ENCODE measurements at regions not wholly inside any gene's neighbourhood (a gene's known extent, or its start where the extent isn't known, plus 50 kb on each side); places are given as distances from the start of the nearest gene placed in this dataset.
A peak's percentile ranks its signal among the peaks of the same experiment; 100 is the strongest.
"Not testable (repeated sequence)": the region's sequence is repeated elsewhere in the genome, so short reads cannot be mapped to it uniquely, and the experiment has no call there.

GRCh38 chr9:66771504-66771903 is 129.0 kb upstream of the ZNF658 start:
- not testable (repeated sequence) for H3K9me3 ChIP-seq (replicated peaks; ENCODE audit: control insufficient read depth, low read depth, low read length); H3K4me3 ChIP-seq (ENCODE audit: low read length); DNase-seq; H3K36me3 ChIP-seq (ENCODE audit: control insufficient read depth, insufficient read depth, low read length); H3K27ac ChIP-seq (ENCODE audit: low read length); H3K4me1 ChIP-seq (ENCODE audit: control insufficient read depth, insufficient read depth, low read length); H3K27me3 ChIP-seq (ENCODE audit: control insufficient read depth, insufficient read depth, low read length)
- no CpG with 5 or more reads among the region's 2 CpGs for WGBS (ENCODE audit: insufficient coverage)

DNA sequence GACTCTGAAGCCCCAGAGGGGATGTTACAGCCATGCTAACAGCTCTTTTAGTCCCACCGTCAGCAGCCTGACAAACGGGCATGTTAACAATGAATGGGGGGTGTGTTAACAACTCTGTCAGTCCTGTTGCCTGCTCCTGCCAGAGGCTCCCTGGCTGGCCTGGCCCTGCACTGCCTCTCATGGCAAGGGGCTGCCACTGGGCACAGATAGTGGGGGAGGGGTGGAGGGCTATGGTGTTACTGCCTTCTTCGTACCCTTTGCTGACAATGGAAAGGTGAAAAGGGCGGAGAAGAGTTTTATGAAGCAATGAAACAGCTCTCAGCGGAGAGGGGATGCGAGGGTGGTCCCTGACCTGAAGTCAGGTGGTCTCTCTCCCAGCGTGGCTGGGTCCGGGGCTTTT is 125.9 kb upstream of the ZNF658 start:
- 92% methylated on average over 4 of the region's 8 CpGs for WGBS (ENCODE audit: insufficient coverage)
- not testable (repeated sequence) for DNase-seq; H3K27ac ChIP-seq (ENCODE audit: low read length); H3K27me3 ChIP-seq (ENCODE audit: control insufficient read depth, insufficient read depth, low read length); H3K9me3 ChIP-seq (replicated peaks; ENCODE audit: control insufficient read depth, low read depth, low read length); H3K4me1 ChIP-seq (ENCODE audit: control insufficient read depth, insufficient read depth, low read length); H3K36me3 ChIP-seq (ENCODE audit: control insufficient read depth, insufficient read depth, low read length); H3K4me3 ChIP-seq (ENCODE audit: low read length)

- H3K27me3 ChIP-seq (ENCODE audit: control insufficient read depth, insufficient read depth, low read length); H3K4me3 ChIP-seq (ENCODE audit: low read length); DNase-seq; H3K36me3 ChIP-seq (ENCODE audit: control insufficient read depth, insufficient read depth, low read length); H3K4me1 ChIP-seq (ENCODE audit: control insufficient read depth, insufficient read depth, low read length); H3K9me3 ChIP-seq (replicated peaks; ENCODE audit: control insufficient read depth, low read depth, low read length); H3K27ac ChIP-seq (ENCODE audit: low read length): not testable (repeated sequence)
- WGBS (ENCODE audit: insufficient coverage) = no CpG with 5 or more reads among the region's 7 CpGs
Measured at GRCh38 chr9:66779944-66780661, 120.4 kb upstream of the ZNF658 start.

GRCh38 chr9:66781240-66781639 is 119.3 kb upstream of the ZNF658 start:
- no CpG with 5 or more reads among the region's 1 CpG for WGBS (ENCODE audit: insufficient coverage)
- H3K4me1 ChIP-seq (ENCODE audit: control insufficient read depth, insufficient read depth, low read length); H3K27me3 ChIP-seq (ENCODE audit: control insufficient read depth, insufficient read depth, low read length); DNase-seq; H3K4me3 ChIP-seq (ENCODE audit: low read length); H3K36me3 ChIP-seq (ENCODE audit: control insufficient read depth, insufficient read depth, low read length); H3K27ac ChIP-seq (ENCODE audit: low read length); H3K9me3 ChIP-seq (replicated peaks; ENCODE audit: control insufficient read depth, low read depth, low read length): not testable (repeated sequence)

GRCh38 chr9:66782010-66782409 is 118.5 kb upstream of the ZNF658 start:
- not testable (repeated sequence) for H3K4me3 ChIP-seq (ENCODE audit: low read length); H3K27me3 ChIP-seq (ENCODE audit: control insufficient read depth, insufficient read depth, low read length); H3K4me1 ChIP-seq (ENCODE audit: control insufficient read depth, insufficient read depth, low read length); H3K27ac ChIP-seq (ENCODE audit: low read length); H3K36me3 ChIP-seq (ENCODE audit: control insufficient read depth, insufficient read depth, low read length); H3K9me3 ChIP-seq (replicated peaks; ENCODE audit: control insufficient read depth, low read depth, low read length); DNase-seq
- WGBS (ENCODE audit: insufficient coverage) = no CpG with 5 or more reads among the region's 6 CpGs

DNA sequence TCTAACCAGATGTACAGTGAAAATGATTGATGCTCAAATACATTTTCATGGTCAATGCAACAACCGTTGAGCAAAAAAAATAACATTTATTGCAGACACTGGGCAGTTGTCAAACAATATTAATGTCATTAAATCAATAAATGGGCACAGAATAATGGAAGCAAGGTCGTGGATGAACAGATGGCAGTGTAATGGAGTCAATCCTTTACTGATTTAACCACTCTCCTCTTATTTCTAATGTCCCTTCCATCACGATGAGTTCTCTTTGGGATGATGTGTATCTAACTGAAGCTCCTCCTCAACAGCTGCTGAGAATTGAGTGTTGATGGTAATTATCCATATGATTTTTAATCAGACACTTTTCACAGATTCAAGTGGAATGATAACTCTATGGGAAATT is 114.9 kb upstream of the ZNF658 start:
- no CpG with 5 or more reads among the region's 3 CpGs for WGBS (ENCODE audit: insufficient coverage)
- H3K36me3 ChIP-seq (ENCODE audit: control insufficient read depth, insufficient read depth, low read length); H3K27ac ChIP-seq (ENCODE audit: low read length); H3K4me1 ChIP-seq (ENCODE audit: control insufficient read depth, insufficient read depth, low read length); H3K9me3 ChIP-seq (replicated peaks; ENCODE audit: control insufficient read depth, low read depth, low read length); DNase-seq; H3K27me3 ChIP-seq (ENCODE audit: control insufficient read depth, insufficient read depth, low read length); H3K4me3 ChIP-seq (ENCODE audit: low read length): not testable (repeated sequence)

- not testable (repeated sequence) for H3K27ac ChIP-seq (ENCODE audit: low read length); H3K4me3 ChIP-seq (ENCODE audit: low read length); H3K4me1 ChIP-seq (ENCODE audit: control insufficient read depth, insufficient read depth, low read length); H3K27me3 ChIP-seq (ENCODE audit: control insufficient read depth, insufficient read depth, low read length); H3K36me3 ChIP-seq (ENCODE audit: control insufficient read depth, insufficient read depth, low read length); H3K9me3 ChIP-seq (replicated peaks; ENCODE audit: control insufficient read depth, low read depth, low read length)
- no CpG with 5 or more reads among the region's 5 CpGs for WGBS (ENCODE audit: insufficient coverage)
- peak; percentile 12 for DNase-seq
Measured at GRCh38 chr9:66791092-66791750, 109.3 kb upstream of the ZNF658 start.

DNA sequence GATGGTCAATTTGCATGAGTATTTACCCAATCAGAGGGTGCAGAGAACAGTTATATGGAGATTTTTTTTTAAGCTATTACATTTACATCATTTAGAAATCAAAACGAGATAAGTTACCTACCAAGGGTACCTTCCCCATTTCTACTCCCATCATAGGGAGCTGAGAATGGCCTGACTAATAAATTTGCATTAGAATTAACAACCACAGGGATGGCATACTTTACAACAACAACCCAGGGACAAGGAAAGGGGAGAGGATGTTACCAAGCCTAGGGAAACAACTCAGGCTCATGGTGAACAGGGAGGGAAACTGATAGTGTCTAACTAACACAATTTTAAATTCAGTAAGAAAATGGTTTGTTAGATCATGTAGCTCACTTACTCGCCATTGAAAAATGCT is 105.8 kb upstream of the ZNF658 start:
- H3K36me3 ChIP-seq (ENCODE audit: control insufficient read depth, insufficient read depth, low read length); H3K4me1 ChIP-seq (ENCODE audit: control insufficient read depth, insufficient read depth, low read length); H3K9me3 ChIP-seq (replicated peaks; ENCODE audit: control insufficient read depth, low read depth, low read length); H3K27me3 ChIP-seq (ENCODE audit: control insufficient read depth, insufficient read depth, low read length); H3K4me3 ChIP-seq (ENCODE audit: low read length); H3K27ac ChIP-seq (ENCODE audit: low read length); DNase-seq: not testable (repeated sequence)
- no CpG with 5 or more reads among the region's 2 CpGs for WGBS (ENCODE audit: insufficient coverage)

DNA sequence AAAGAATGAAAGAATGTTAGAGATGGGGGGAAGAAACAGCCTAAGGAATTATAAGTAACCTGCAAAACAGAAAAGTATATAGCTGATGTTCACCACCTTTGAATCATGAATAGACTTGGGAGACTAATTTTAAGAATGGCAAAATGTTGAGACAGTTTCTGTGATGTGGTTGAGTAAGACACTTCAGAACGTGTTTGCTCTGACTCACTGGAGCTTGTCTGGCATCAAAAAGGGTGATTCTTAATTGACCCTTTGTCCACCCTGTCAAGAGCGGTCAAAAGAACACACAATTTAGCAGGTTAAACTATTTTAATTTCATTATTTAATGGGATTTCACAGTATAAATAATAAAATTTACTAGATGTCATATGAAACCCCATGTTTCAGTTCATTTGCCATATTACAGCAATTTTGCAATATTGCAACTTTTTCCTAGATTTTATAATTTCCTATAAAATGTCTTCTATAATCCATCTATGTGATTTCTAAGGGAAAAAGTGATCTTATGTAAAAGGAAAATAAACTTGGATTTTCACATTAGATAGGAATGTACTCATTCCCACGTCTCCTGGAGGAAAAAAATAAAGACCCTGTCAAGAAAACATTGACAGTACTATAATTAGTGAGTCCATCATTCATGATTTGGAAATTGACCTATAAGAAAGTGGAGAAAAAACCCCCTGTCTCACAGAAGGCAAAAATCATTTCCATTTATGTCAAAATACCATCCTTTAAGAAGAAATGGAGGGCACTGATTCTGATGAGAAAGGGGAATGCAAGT is 104.6 kb upstream of the ZNF658 start:
- no CpG with 5 or more reads among the region's 3 CpGs for WGBS (ENCODE audit: insufficient coverage)
- DNase-seq; H3K36me3 ChIP-seq (ENCODE audit: control insufficient read depth, insufficient read depth, low read length): not testable (repeated sequence)

GRCh38 chr9:66797905-66798616 is 102.5 kb upstream of the ZNF658 start:
- H3K36me3 ChIP-seq (ENCODE audit: control insufficient read depth, insufficient read depth, low read length); H3K27me3 ChIP-seq (ENCODE audit: control insufficient read depth, insufficient read depth, low read length); H3K9me3 ChIP-seq (replicated peaks; ENCODE audit: control insufficient read depth, low read depth, low read length); DNase-seq; H3K4me1 ChIP-seq (ENCODE audit: control insufficient read depth, insufficient read depth, low read length); H3K4me3 ChIP-seq (ENCODE audit: low read length); H3K27ac ChIP-seq (ENCODE audit: low read length): not testable (repeated sequence)
- WGBS (ENCODE audit: insufficient coverage) = no CpG with 5 or more reads among the region's 8 CpGs

More for the DNA sequence above, 104.6 kb upstream of the ZNF658 start:
- H3K27ac ChIP-seq (ENCODE audit: low read length); H3K4me3 ChIP-seq (ENCODE audit: low read length); H3K9me3 ChIP-seq (replicated peaks; ENCODE audit: control insufficient read depth, low read depth, low read length); H3K27me3 ChIP-seq (ENCODE audit: control insufficient read depth, insufficient read depth, low read length); H3K4me1 ChIP-seq (ENCODE audit: control insufficient read depth, insufficient read depth, low read length): not testable (repeated sequence)
